ENCODE measurements at regions not wholly inside any gene's neighbourhood (a gene's known extent, or its start where the extent isn't known, plus 50 kb on each side); places are given as distances from the start of the nearest gene placed in this dataset.

DNA sequence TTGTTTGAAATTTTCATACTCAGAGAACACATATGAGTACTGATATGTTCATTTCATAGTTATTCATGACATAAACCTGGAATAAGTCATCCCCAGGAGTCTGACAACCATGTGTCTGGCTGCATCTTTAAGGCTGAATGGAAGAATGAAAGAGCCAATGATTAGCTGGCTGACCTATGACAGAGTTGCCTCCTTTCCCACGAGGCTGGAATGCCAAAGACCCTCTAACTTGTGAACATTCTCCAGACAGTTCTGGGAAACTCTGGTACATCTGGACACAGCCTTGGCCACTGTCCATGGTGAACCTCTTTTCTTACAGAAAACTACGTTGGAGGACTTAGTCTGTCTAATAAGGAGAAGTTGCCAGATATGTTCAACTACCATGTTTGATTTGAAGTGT is 380.8 kb upstream of the MKI67 start:
- TF ChIP-seq, protein P1, sequence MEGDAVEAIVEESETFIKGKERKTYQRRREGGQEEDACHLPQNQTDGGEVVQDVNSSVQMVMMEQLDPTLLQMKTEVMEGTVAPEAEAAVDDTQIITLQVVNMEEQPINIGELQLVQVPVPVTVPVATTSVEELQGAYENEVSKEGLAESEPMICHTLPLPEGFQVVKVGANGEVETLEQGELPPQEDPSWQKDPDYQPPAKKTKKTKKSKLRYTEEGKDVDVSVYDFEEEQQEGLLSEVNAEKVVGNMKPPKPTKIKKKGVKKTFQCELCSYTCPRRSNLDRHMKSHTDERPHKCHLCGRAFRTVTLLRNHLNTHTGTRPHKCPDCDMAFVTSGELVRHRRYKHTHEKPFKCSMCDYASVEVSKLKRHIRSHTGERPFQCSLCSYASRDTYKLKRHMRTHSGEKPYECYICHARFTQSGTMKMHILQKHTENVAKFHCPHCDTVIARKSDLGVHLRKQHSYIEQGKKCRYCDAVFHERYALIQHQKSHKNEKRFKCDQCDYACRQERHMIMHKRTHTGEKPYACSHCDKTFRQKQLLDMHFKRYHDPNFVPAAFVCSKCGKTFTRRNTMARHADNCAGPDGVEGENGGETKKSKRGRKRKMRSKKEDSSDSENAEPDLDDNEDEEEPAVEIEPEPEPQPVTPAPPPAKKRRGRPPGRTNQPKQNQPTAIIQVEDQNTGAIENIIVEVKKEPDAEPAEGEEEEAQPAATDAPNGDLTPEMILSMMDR (IDR thresholded peaks at IDR 0.05), result no peak
- Mint-ChIP-seq H3K4me1 (ENCODE audit: low read depth) (no peaks in the 10 kb centered on the region), H3K27ac (no peak overlapping the region), H3K36me3 (ENCODE audit: low read depth) (peaks cover 8% of the 10 kb centered on the region; the same call in 1 of the 2 replicates), H3K9me3 (peaks cover 48% of the 10 kb centered on the region), H3K4me3 (no peak overlapping the region), H3K27me3 (ENCODE audit: insufficient read depth) (no peaks in the 10 kb centered on the region)
- DNase-seq, result no peak

DNA sequence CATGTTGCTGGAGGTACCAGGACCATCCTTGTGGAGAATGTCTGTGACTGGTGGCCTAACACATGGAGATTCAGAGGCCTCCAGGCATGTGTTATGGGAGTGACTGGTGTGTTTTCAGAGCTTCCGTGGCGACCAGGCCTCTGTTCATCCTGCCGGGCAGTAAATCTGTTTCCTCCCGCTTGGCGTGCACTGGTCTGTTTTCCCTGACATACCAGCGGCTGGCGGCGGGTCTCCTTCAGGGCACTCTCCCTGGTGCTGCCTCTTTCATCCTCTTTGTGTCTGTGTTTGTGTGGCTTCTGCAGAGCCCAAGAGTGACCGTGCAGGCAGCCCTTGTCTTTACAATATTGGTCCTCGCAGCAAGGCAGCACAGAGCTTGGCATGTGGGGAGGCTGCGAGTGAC is 385.1 kb upstream of the MKI67 start:
- Mint-ChIP-seq H3K36me3 (ENCODE audit: low read depth) (peaks cover 4% of the 10 kb centered on the region; the same call in 1 of the 2 replicates), H3K27me3 (ENCODE audit: insufficient read depth) (no peaks in the 10 kb centered on the region; the same call in none of the 2 replicates), H3K4me3 (no peak overlapping the region)

DNA sequence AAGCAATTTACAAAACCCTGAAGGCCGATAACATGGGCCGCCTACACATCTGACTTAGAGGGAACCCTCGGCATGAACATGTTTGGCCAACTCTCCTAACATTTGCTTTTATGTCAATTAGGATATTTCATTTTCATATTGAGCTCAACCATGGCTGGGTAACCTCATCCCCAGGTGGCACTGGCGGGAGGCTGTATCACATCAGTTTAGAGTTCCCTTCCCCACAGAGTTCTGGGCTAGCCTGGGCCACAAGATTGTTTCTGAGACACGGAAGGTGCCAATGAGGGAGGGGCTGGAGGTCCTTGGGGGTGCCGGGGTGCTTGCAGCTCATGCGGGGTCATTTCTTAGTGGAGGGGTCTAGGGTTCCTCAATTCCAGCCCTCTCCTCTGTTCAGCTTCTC is 386.5 kb upstream of the MKI67 start:
- DNase-seq, result no peak
- Mint-ChIP-seq H3K36me3 (ENCODE audit: low read depth) (peaks cover 4% of the 10 kb centered on the region; the same call in 1 of the 2 replicates), H3K27me3 (ENCODE audit: insufficient read depth) (no peaks in the 10 kb centered on the region; the same call in none of the 2 replicates), H3K4me1 (ENCODE audit: low read depth) (no peaks in the 10 kb centered on the region), H3K9me3 (peaks cover 66% of the 10 kb centered on the region), H3K4me3 (no peak overlapping the region), H3K27ac (no peak overlapping the region)
- TF ChIP-seq, protein P1 (IDR thresholded peaks at IDR 0.05), result no peak

More for the DNA sequence above, 385.1 kb upstream of the MKI67 start:
- Mint-ChIP-seq H3K27ac (no peak overlapping the region), H3K4me1 (ENCODE audit: low read depth) (no peaks in the 10 kb centered on the region), H3K9me3 (peaks cover 55% of the 10 kb centered on the region)
- TF ChIP-seq, protein P1 (IDR thresholded peaks at IDR 0.05), result no peak
- no peak for DNase-seq

DNA sequence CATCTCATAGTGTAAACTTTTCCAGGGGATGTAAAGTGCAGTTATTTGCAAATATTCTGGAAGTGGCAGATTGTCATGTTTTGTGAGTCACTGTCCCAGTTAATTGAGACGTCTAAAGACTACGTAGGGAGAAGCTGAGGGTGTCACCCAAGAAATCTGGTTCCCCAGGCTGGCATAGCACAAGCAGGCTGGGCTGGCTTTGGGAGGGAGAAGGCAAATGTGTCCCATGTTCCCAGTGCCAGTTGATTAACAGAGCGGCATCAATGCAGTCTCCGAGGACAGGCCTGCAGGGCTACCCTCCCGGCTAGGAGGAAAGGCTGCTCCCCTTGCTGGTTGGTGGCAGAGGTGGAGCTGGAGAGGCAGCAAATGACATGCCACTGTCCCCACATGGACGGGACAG is 388.3 kb upstream of the MKI67 start:
- Mint-ChIP-seq H3K36me3 (ENCODE audit: low read depth) (no peaks in the 10 kb centered on the region), H3K4me3 (no peak overlapping the region), H3K9me3 (peaks cover 70% of the 10 kb centered on the region), H3K4me1 (ENCODE audit: low read depth) (no peaks in the 10 kb centered on the region), H3K27ac (no peak overlapping the region), H3K27me3 (ENCODE audit: insufficient read depth) (no peaks in the 10 kb centered on the region; the same call in none of the 2 replicates)
- DNase-seq, result no peak
- TF ChIP-seq, protein P1 (IDR thresholded peaks at IDR 0.05), result no peak

DNA sequence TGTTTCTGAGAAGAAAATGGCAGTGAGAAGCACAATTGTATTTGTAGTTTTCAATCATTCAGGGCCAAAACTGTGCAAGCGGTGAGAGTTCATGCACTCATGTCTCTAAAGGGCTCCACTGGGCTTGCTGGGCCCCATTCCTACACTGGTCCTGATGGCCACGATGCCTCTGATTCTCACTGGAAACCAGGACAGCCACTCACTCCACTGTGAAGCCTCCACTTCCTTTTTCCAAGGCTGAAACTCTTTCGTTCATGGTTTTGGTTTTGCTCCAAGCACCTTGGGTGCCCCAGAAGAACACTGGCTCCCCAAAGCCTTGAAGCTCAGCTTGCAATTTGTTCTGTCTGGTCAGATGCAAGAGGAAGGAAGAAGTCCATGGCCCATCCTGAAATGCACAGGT is 390.0 kb upstream of the MKI67 start:
- no peaks in the 10 kb centered on the region; the same call in none of the 2 replicates for H3K27me3 Mint-ChIP-seq (ENCODE audit: insufficient read depth)
- no peak overlapping the region for H3K4me3 Mint-ChIP-seq
- TF ChIP-seq, protein P1 (IDR thresholded peaks at IDR 0.05), result no peak
- DNase-seq, result no peak
- peaks cover 75% of the 10 kb centered on the region for H3K9me3 Mint-ChIP-seq
- no peaks in the 10 kb centered on the region for H3K36me3 Mint-ChIP-seq (ENCODE audit: low read depth)
- no peaks in the 10 kb centered on the region for H3K4me1 Mint-ChIP-seq (ENCODE audit: low read depth)
- no peak overlapping the region for H3K27ac Mint-ChIP-seq

DNA sequence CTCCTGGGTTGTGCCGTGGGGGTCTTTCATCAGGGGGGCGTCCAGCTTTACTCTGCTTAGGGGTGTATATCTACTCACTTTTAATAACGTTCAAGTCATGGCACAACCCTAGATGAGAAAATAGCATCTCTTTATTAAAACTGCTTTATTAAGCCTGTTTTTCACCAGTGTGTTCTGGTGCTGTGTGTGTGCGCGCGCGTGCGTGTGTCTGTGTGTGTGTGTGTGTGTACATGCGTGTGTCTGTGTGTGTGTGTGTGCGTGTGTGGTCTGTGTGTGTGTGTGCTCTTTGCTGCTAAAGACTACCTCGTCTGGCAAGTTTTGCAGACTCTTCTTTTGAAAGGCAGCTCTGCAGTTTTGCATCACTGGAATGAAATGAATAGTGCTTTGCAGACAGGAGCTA is 390.9 kb upstream of the MKI67 start:
- no peak overlapping the region for H3K27ac Mint-ChIP-seq
- H3K36me3 Mint-ChIP-seq (ENCODE audit: low read depth), result no peaks in the 10 kb centered on the region
- no peak overlapping the region for H3K4me3 Mint-ChIP-seq
- H3K9me3 Mint-ChIP-seq, result peaks cover 73% of the 10 kb centered on the region
- TF ChIP-seq, protein P1 (IDR thresholded peaks at IDR 0.05), result no peak
- H3K27me3 Mint-ChIP-seq (ENCODE audit: insufficient read depth), result no peaks in the 10 kb centered on the region; the same call in none of the 2 replicates
- H3K4me1 Mint-ChIP-seq (ENCODE audit: low read depth), result no peaks in the 10 kb centered on the region
- no peak for DNase-seq

Data from HFFc6 (cell line).